NT2/D1 (cell line): ENCODE measurements at regions not wholly inside any gene's neighbourhood (a gene's known extent, or its start where the extent isn't known, plus 50 kb on each side); places are given as distances from the start of the nearest gene placed in this dataset.

Experiments used
- DNase-seq: peaks from one replicate; pipeline ENCODE4 v3.0.0-alpha.2; 2011; ENCODE audit warnings: low read depth, low spot score
- H3K27me3 ChIP-seq: 2 replicates; pipeline ENCODE4 v1.6.0; 2011; ENCODE audit warnings: mild to moderate bottlenecking; ENCODE audit not compliant: insufficient read length, insufficient read depth
- H3K36me3 ChIP-seq: 2 replicates; pipeline ENCODE4 v1.6.1; 2011; ENCODE audit warnings: mild to moderate bottlenecking, low read length, mixed read lengths; ENCODE audit not compliant: insufficient read depth, insufficient read length
- H3K4me1 ChIP-seq: 2 replicates; pipeline ENCODE4 v1.5.1; 2011; ENCODE audit not compliant: insufficient read depth, insufficient read length
- H3K4me3 ChIP-seq: 2 replicates; pipeline ENCODE4 v1.5.1; 2011; ENCODE audit warnings: low read depth; ENCODE audit not compliant: insufficient read length
- H3K9ac ChIP-seq: 2 replicates; pipeline ENCODE4 v1.6.0; 2011; ENCODE audit warnings: low read depth; ENCODE audit not compliant: insufficient read length
- H3K9me3 ChIP-seq: 2 replicates; pipeline ENCODE4 v1.5.1; 2011; ENCODE audit warnings: mild to moderate bottlenecking, low read length; ENCODE audit not compliant: insufficient read depth
- SUZ12 ChIP-seq: IDR thresholded peaks from 2 replicates; pipeline ENCODE4 v1.6.1; 2011; ENCODE audit not compliant: insufficient read length, insufficient read depth; ENCODE audit errors: extremely low read depth
- YY1 ChIP-seq: IDR thresholded peaks from 2 replicates; pipeline ENCODE4 v1.6.1; 2011; ENCODE audit not compliant: insufficient read length, insufficient read depth
- ZNF274 ChIP-seq: IDR thresholded peaks from 2 replicates; pipeline ENCODE4 v1.6.1; 2011; ENCODE audit warnings: mild to moderate bottlenecking, low read depth, low read length

DNA sequence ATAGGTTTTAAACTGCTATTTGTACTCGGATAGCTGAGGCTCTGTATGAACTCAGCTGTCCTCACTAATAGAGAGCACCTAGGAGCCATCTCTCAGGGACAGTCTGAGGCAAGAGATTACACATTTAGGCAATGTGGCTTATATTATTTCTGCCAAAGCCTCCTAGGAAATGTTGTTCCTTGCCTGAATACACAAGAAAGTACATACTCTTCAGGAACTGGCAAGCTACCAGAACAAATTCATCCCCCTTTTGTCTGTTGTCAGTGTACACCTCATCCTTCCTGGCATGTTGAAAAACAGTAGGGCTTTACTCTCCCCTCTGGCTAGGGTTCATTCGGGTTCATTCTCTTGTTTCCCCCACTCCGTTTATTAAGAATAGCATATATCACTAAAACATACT, 615.9 kb upstream of the FAT3 start:
- DNase-seq: no peak
- H3K4me3 ChIP-seq: no peak overlapping the region
- TF ChIP-seq SUZ12: no peak
- TF ChIP-seq YY1: no peak
- TF ChIP-seq ZNF274: no peak

DNA sequence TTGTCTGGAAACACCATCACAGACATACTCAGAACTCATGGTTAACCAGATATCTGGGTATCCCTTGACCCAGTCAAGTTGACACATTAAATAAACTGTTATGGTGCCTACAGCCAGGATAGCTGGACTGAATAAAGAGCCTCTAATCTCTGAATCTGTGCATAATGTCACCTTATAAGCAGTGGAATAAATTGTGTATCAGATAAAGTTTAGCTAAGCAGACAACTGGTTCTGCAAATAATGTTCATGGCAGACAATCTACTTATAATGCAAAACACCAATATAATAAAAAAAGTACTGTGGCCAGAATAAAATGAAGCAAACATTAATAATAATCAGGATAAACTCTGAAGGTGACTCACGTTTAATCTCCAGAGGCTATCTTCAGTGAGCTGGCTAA, 628.5 kb upstream of the FAT3 start:
- 0 out of 2 replicates have a peak, but pooled peaks cover 3% of the 10 kb centered on the region for H3K9me3 ChIP-seq
- no peaks in the 10 kb centered on the region for H3K27me3 ChIP-seq
- no peak overlapping the region for H3K9ac ChIP-seq
- no peak overlapping the region for H3K4me3 ChIP-seq
- no peaks in the 10 kb centered on the region for H3K4me1 ChIP-seq
- TF ChIP-seq ZNF274 (no peak), YY1 (no peak), SUZ12 (no peak)
- DNase-seq: no peak
- H3K36me3 ChIP-seq: no peaks in the 10 kb centered on the region

More for the DNA sequence above, 615.9 kb upstream of the FAT3 start:
- Histone ChIP-seq H3K36me3 (no peaks in the 10 kb centered on the region), H3K9me3 (no peaks in the 10 kb centered on the region), H3K27me3 (no peaks in the 10 kb centered on the region), H3K4me1 (no peaks in the 10 kb centered on the region), H3K9ac (no peak overlapping the region)

DNA sequence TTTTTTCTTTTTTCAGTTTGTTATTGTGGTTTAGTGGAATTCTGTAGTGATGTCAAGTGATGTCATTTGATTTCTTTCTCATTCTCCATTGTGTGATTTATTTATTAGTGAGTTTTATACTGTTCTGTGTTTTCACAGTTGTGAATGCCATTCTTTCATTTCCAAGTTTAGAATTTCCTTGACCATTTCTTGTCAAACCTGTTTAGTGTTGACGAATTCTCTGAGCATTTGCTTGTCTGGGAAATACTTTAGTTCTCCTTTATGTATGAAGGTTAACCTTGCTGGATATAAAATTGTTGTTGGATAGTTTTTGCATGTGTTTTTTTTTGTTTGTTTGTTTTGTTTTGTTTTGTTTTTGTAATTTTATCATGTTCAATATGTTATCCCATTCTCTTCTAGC, 633.6 kb upstream of the FAT3 start:
- Histone ChIP-seq H3K27me3 (no peaks in the 10 kb centered on the region), H3K4me3 (no peak overlapping the region), H3K4me1 (no peaks in the 10 kb centered on the region), H3K9ac (no peak overlapping the region), H3K9me3 (0 out of 2 replicates have a peak, but pooled peaks cover 3% of the 10 kb centered on the region), H3K36me3 (no peaks in the 10 kb centered on the region)
- no peak for TF ChIP-seq SUZ12
- no peak for TF ChIP-seq YY1
- TF ChIP-seq ZNF274: no peak
- no peak for DNase-seq

DNA sequence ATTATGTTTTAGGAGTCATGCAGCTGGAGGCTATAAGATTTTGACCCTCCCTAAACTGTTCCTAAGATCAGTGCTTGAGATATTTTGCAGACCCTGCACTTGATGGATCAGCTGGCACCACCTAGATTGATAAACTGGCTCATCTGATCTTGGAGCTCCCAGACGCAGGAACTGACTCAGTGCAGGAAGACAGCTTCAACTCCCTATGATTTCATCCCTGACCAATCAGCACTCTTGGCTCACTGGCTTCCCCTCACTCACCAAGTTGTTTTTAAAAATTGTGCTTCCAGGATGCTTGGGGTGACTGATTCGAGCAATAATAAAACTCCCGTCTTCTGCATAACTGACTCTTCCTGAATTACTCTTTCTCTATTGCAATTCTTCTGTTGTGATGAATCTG, 637.5 kb upstream of the FAT3 start:
- H3K9ac ChIP-seq: no peak overlapping the region
- no peaks in the 10 kb centered on the region for H3K4me1 ChIP-seq
- no peak for TF ChIP-seq SUZ12
- no peak for TF ChIP-seq ZNF274
- TF ChIP-seq YY1: no peak
- H3K4me3 ChIP-seq: no peak overlapping the region
- no peaks in the 10 kb centered on the region for H3K27me3 ChIP-seq
- no peaks in the 10 kb centered on the region for H3K9me3 ChIP-seq
- no peaks in the 10 kb centered on the region for H3K36me3 ChIP-seq
- no peak for DNase-seq

DNA sequence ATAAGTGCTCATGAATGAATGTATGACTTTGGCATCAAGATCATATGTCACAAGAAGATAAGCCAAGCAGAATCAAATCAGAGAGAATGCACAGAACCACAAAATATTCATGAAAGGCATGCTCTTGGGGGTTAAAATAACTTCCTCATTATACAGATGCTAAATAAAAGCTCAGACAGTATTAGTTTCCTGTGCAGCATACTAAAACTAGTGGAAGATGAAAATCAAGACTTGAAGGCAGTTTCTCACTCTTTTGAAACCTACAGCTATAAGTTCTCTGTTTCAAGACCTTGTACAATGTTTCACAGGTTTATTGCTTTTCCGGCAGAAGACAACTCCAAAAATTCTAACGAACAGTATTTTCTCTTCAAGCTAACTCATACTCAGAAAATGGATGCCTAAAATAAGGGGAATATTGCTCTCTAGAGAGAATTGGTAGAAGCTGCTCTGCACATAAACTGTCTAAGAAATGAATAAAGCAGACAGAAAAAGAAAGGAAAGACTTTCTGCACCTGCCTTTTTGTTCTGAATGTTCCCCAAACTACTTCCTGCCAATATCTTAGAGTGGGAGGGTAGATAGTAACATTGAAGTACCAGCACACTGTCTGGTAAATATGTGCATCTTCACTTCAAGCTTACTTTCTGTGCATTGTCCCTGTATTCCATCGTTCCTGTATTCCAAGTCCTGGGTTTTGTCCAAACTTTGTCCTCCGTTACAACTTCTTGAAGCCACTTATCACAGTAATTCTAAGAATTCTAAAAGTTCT, 639.4 kb upstream of the FAT3 start:
- Histone ChIP-seq H3K4me3 (no peak overlapping the region), H3K36me3 (no peaks in the 10 kb centered on the region), H3K9ac (no peak overlapping the region), H3K9me3 (no peaks in the 10 kb centered on the region), H3K27me3 (no peaks in the 10 kb centered on the region), H3K4me1 (no peaks in the 10 kb centered on the region)
- TF ChIP-seq SUZ12 (no peak), YY1 (no peak), ZNF274 (no peak)
- DNase-seq: no peak

DNA sequence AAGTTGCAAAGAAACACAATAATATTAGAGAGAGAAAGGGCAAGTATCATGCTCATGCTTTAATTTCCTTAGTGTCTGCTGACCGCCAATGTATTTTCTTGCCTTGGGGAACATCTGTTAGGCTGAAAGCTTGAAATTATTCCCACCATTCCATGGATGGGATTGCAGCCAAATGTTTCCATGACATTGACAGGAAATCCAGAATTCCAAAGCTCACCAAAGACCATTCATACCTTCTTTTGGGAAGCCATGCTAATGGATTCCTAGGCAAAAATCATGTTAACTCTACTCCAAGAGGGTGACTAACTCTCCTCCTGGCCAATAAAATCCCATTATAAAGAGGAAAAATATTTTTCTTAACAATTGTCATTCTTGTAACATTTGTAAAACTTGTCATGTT, 661.4 kb upstream of the FAT3 start:
- no peaks in the 10 kb centered on the region for H3K27me3 ChIP-seq
- H3K36me3 ChIP-seq: no peaks in the 10 kb centered on the region
- no peak overlapping the region for H3K4me3 ChIP-seq
- no peak for TF ChIP-seq YY1
- no peak for DNase-seq
- H3K9ac ChIP-seq: no peak overlapping the region
- no peaks in the 10 kb centered on the region for H3K4me1 ChIP-seq
- no peaks in the 10 kb centered on the region for H3K9me3 ChIP-seq

DNA sequence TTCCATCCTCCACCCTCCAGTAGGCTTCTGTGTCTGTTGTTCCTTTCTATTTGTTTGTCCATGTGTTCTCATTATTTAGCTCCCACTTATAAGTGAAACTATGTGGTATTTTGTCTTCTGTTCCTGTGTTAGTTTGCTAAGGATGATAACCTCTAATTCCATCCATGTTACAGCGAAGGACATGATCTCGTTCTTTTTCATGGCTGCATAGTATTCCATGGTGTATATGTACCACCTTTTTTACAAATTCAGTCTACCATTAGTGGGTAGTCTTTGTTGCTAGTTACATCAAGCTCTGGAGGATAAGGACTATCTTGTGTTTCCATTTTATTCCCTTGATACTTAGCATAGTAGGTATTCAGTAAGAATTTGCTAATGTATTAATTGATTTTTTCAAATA, 664.2 kb upstream of the FAT3 start:
- no peaks in the 10 kb centered on the region for H3K4me1 ChIP-seq
- H3K9ac ChIP-seq: no peak overlapping the region
- TF ChIP-seq ZNF274: no peak
- no peak for TF ChIP-seq YY1
- no peak for TF ChIP-seq SUZ12
- H3K36me3 ChIP-seq: no peaks in the 10 kb centered on the region
- no peaks in the 10 kb centered on the region for H3K9me3 ChIP-seq
- no peak overlapping the region for H3K4me3 ChIP-seq
- no peaks in the 10 kb centered on the region for H3K27me3 ChIP-seq
- DNase-seq: no peak
